Loucy (cell line): ENCODE measurements at regions not wholly inside any gene's neighbourhood (a gene's known extent, or its start where the extent isn't known, plus 50 kb on each side); places are given as distances from the start of the nearest gene placed in this dataset.

Source experiments
- CTCF ChIP-seq: fragments of 200-600 bp; sonication (generic); conservative IDR thresholded peaks from 2 replicates; pipeline ENCODE4 v1.5.1; 2014; ENCODE audit warnings: mild to moderate bottlenecking, antibody characterized with exemption, low read length
- EZH2phosphoT487 ChIP-seq: fragments of 200-600 bp; IDR thresholded peaks from 2 replicates; pipeline ENCODE4 v1.6.1; 2018; ENCODE audit warnings: antibody characterized with exemption, mild to moderate bottlenecking, moderate library complexity, borderline replicate concordance

GRCh38 chr16:6492742-6493141 lies 839.9 kb upstream of the RBFOX1 start:
- TF ChIP-seq CTCF (no peak), EZH2phosphoT487 (no peak)
